AML-193 (cell line): ENCODE measurements at regions not wholly inside any gene's neighbourhood (a gene's known extent, or its start where the extent isn't known, plus 50 kb on each side); places are given as distances from the start of the nearest gene placed in this dataset.

Experiments used
- DNase-seq, 2 experiments: peaks; one replicate each; lab custom pipeline; 2025; lab: John Stamatoyannopoulos, UW

GRCh38 chr5:93275376-93275775, 305.6 kb downstream of the NR2F1-AS1 start:
- DNase-seq, result no peak

GRCh38 chr5:93274291-93274690, 306.7 kb downstream of the NR2F1-AS1 start:
- no peak for DNase-seq

GRCh38 chr5:93273176-93273575, 307.8 kb downstream of the NR2F1-AS1 start:
- no peak for DNase-seq

DNA sequence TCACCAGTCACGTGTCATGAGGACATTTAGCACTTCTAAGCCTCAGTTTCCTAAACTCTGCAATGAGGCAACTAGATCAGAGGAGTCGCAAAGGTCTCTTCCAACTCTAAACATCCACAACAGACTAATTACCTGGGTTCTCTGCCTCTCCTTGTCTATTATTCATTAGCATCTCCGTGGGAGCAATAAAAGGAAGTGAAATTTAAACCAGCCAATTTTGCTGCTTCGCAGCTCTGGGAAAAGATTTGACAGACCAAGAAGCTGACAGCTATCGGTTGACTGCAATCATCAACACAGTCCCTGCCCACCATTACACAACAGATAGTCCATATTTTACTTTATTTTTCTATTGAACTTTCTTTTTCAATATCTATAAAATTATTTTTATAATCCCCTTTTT, 308.9 kb downstream of the NR2F1-AS1 start:
- no peak for DNase-seq

GRCh38 chr5:93267736-93268135, 313.3 kb downstream of the NR2F1-AS1 start:
- DNase-seq, result no peak

DNA sequence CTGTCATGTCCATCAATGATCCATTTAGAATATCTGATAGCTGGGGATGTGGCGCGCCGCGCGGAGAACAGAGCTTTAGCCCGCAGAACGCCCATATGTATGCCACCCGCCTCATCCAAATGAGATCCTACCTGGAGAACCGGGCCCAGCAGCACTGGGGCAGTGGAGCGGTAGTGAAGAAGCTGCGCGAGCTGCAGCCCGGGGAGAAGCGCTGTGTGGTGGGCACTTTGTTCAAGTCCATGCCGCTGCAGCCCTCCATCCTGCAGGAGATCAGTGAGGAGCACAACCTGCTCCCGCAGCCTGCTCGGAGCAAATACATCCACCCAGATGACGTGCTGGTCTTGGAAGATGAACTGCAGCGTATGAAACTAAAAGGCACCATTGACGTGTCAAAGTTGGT, 313.7 kb downstream of the NR2F1-AS1 start:
- no peak for DNase-seq

GRCh38 chr5:93257616-93258015, 323.4 kb downstream of the NR2F1-AS1 start:
- no peak for DNase-seq

DNA sequence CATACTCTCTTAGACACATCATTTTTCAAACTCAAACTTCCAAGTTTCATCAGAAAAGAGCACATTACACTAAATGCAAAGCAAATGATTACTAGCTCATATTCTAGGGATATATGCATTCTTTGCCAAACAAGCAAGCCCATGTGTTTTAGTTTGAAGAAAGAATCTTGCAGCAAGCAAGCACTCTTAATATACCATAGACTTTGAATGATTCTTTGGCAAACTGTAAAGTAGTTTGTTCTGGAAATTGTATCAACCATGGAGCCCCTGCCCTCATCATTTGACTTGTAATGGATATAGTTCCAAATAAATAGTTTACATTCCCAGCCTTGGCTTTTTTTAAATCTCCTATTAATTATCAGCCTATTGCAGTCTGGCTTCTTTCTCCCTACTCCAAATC, 325.2 kb downstream of the NR2F1-AS1 start:
- DNase-seq, result no peak

DNA sequence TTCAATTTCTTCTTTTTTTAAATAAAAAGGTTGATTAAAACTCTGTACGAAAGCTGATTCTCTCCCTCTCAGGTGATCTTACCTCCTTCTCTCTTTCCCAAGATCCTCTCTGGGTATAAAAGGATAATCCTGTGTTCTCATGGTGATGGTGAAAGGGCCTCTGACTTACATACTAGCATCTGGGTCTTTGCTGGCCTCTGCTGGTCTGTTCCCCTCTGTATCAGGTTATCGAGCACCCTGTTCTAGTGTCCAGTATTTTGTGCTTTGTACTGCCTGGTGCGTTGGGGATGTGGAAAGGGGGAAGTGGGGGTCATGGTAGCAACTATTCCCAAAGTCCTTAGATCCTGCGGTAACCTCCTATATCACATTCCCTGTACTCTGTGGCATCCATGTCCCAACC, 328.9 kb downstream of the NR2F1-AS1 start:
- DNase-seq, result no peak

DNA sequence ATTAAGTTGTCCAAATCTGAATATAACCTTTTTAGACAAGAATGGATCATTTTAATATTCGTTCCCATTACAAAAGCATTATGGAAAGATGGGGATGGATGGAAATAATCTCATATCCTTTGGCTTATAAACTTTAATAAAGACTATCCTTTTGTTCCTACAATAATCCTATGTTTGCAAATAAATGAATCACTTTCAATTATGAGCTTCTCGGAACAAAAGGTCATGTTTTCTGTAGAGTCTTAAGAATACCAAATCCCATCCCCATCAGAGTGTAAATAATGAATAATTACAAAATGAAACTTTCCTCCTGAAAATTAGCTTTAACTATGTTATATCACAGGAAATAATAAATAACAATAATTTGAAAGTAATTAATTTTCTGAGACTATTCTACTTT, 329.7 kb downstream of the NR2F1-AS1 start:
- DNase-seq, result no peak

DNA sequence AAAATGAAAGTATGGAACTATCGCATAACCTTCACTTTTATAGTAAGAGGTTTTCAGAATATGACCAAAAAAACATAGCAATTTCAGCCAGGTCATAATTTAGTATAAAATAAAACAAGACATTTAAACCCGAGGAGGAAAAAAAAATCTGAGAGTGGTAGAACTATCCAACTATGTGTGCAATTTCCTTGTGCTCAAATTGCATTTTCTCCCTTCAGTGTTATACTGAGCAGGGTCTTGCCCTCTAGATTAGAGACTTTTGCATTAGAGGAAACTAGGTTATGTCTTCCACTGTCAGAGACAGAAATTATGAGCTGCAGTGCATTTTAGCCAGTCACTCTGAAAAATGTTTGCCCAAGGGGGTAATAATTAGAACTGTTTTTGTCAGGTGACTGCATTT, 330.6 kb downstream of the NR2F1-AS1 start:
- DNase-seq, result no peak

GRCh38 chr5:93249651-93250289, 331.2 kb downstream of the NR2F1-AS1 start:
- DNase-seq, result no peak

- no peak for DNase-seq
These were observed 333.9 kb downstream of the NR2F1-AS1 start for GRCh38 chr5:93247105-93247504.

DNA sequence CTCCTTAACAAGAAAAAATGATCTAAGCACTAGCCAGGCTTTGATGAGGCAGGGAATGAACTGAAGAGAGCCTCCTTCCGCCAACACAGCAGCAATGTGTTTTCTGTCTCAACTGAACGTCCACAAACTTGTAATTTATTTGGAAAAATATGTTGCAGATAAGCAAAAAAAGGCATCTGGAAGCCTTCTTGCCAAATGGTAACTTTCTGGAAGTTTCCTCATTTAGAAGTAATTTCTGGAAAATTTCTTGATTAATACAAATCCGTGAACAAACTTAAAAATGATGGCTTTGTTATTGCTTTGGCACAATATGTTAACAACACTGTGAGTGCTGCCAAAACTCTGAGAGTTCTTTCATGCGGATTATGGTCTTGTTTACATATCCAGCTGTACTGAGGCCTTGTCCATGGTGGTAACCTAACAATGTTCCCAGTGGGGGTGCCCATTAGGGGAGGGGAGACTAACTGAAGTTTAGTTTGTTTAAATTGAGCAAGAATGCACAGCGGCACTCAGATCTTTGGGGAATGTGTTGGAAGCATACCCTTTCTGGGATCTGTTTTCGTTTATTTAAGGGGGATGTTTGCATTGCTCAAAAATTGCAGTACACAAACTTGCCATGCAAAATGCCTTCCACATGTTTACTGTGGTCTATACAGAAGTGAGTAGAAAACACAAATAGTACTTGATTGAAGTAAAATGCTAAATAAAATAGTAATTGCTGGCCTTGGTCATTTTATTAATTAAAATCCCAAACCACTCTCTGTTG, 334.7 kb downstream of the NR2F1-AS1 start:
- no peak for DNase-seq

DNA sequence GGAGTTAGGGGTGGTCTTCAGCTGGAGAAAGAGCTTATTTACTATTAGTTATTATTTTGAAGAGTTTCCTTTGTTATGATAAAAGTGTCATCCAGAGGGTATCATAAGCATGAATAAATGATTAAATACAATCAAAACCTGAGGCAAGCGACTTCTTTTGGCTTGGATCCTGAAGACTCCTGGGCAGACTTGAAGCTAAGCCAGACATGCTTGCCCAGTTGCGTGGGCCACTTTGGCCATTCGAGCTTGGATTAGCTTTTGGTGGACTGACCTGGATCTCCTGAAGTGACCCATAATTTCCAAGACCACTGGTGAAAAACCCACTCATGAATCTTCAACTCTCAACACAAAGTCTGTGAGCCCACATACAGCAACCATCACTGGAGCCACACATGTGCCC, 335.8 kb downstream of the NR2F1-AS1 start:
- DNase-seq, result no peak

GRCh38 chr5:93243481-93243880, 337.5 kb downstream of the NR2F1-AS1 start:
- DNase-seq, result no peak

DNA sequence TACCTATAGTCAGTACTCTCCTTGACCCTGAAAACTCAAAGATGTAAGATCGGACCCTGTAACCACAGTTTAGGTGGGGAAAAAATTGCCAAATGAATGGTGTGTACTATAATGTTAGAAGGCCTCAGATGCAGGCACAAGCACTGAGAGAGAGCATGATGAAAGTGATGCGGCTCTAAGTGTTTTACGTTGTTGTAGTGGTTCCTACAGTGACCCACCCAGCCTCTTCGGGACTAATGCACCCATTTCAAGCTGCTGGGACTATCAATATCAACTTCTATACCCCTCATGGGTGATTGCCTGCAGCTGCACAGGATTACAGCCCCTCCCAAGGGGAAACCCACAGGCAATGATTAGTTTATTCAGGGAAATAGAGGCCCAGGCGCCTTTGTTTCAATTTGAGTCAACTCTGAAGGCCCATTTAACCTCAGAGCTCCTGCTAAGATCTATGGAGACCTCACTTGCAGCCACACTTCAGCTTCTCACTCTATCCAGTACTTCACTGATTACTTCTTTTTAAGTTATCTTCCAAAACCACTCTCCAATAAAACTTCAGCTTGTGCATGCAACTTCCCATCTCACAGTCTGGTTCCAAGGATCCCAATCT, 340.7 kb downstream of the NR2F1-AS1 start:
- no peak for DNase-seq

GRCh38 chr5:93236807-93237421, 344.1 kb downstream of the NR2F1-AS1 start:
- no peak for DNase-seq

DNA sequence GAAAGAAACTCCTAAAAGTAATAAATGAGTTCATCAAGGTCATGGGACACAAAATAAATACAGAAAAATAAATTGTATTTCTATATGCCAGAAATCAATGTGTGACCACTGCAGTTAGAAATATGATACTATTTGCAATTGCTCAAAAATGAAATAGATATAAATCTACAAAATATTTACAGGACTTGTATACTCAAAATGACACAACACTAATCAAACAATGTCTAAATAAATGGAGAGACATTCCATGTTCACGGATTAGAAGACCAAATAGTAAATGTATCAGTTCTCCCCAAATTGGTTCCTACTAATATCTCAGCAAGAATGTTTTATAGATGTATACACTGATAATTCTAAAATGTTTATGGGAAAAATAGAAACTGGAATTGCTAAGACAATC, 345.3 kb downstream of the NR2F1-AS1 start:
- DNase-seq, result no peak

- DNase-seq, result no peak
These were observed 354.8 kb downstream of the NR2F1-AS1 start for GRCh38 chr5:93226202-93226735.

GRCh38 chr5:93225748-93226147, 355.3 kb downstream of the NR2F1-AS1 start:
- DNase-seq, result no peak

DNA sequence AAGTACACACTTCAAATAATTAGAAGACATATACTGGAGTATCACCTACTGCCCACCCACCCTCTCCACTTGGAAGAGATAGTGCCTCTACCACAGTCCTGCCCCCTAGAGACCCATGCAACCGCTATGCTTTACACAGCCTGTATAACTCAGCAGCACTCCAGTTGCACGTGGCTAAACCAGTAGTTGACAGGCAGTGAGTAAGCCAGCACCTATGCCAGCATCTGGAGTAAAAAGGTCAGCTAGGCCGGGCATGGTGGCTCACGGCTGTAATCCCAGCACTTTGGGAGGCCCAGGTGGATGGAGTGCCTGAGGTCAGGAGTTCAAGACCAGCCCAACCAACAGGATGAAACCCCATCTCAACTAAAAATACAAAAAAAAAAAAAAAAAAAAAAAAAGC, 356.4 kb downstream of the NR2F1-AS1 start:
- no peak for DNase-seq

GRCh38 chr5:93221773-93222172, 359.2 kb downstream of the NR2F1-AS1 start:
- no peak for DNase-seq
